ENCODE measurements at regions not wholly inside any gene's neighbourhood (a gene's known extent, or its start where the extent isn't known, plus 50 kb on each side); places are given as distances from the start of the nearest gene placed in this dataset.

GRCh38 chr15:95457520-95457919 is 873.0 kb upstream of the NR2F2 start:
- TF ChIP-seq CTCF (conservative IDR thresholded peaks at IDR 0.05; ENCODE audit: low read length) = no peak
- TF ChIP-seq EZH2phosphoT487 (IDR thresholded peaks at IDR 0.05; ENCODE audit: borderline replicate concordance) = no peak
